Lower leg skin (tissue), 4 donors: ENCODE measurements at regions not wholly inside any gene's neighbourhood (a gene's known extent, or its start where the extent isn't known, plus 50 kb on each side); places are given as distances from the start of the nearest gene placed in this dataset.
"Not testable (repeated sequence)": the region's sequence is repeated elsewhere in the genome, so short reads cannot be mapped to it uniquely, and the experiment has no call there.

Experiments used
- DNase-seq, 2 donors: peaks; one replicate each; pipeline ENCODE4 v3.0.0-alpha.2; 2019; ENCODE audit warnings: low spot score in 2 of 2
- H3K4me3 ChIP-seq: fragments of 200-600 bp; sonication (generic); 2 replicates; pipeline ENCODE4 v1.5.1; 2017; ENCODE audit warnings: mild to moderate bottlenecking, low read depth; ENCODE audit not compliant: poor library complexity, severe bottlenecking
- CTCF ChIP-seq, 3 donors: fragments of 450-650 bp; IDR thresholded peaks; one replicate each; pipeline ENCODE4 v1.5.1; 2016; ENCODE audit warnings: antibody characterized with exemption in 3 of 3, mild to moderate bottlenecking in 3 of 3, moderate library complexity in 2 of 3
- POLR2A ChIP-seq, 2 donors: fragments of 450-650 bp; IDR thresholded peaks; one replicate each; pipeline ENCODE4 v1.6.1; 2016 to 2017; ENCODE audit warnings: antibody characterized with exemption in 2 of 2, mild to moderate bottlenecking in 1 of 2, moderate library complexity in 1 of 2
- WGBS, 2 donors: methylation state at CpG; one replicate each; pipeline ENCODE4 v1.1.5; 2018; 5-methylcytosine and 5-hydroxymethylcytosine counted together
- intact Hi-C: fragments of 100-400 bp; cut with DNase I; formaldehyde crosslinking; loops from one replicate; pipeline ENCODE4 v1.15.0; 2023; ENCODE audit warnings: low total_unique reads

- no peak for DNase-seq
- 70 to 77% methylated on average over 12 of the region's 12 CpGs for WGBS, 2 donors
- TF ChIP-seq CTCF (IDR thresholded peaks at IDR 0.05), result no peak
- TF ChIP-seq POLR2A (IDR thresholded peaks at IDR 0.05), result no peak
- intact Hi-C loops, result no loop called here
- no peak overlapping the region for H3K4me3 ChIP-seq
Measured at GRCh38 chr4:170497112-170497511, 407.4 kb upstream of the AADAT start.

DNA sequence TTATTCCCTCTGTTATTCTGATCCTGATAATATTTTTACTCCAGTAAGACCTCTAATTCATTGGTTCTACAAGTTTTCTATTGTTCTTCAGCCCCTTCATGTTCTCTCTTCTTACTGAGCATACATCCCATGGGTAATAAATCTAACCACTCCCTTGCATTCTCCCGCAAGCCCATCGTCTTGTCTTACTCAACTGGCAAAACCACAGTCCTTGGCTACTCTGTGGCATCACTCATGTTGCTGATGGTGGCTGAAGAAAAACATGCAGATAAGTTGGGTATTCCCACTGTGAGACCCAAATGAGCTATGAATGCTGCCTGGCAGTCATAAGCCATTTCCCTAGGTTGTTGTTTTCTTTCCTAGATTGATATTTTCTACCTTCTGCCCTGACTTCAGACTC lies 402.2 kb upstream of the AADAT start:
- no peak for TF ChIP-seq CTCF (IDR thresholded peaks at IDR 0.05)
- TF ChIP-seq POLR2A (IDR thresholded peaks at IDR 0.05), result no peak
- no peak overlapping the region for H3K4me3 ChIP-seq
- intact Hi-C loops, result no loop called here
- WGBS, 2 donors, result 45 to 57% methylated on average over 2 of the region's 2 CpGs
- no peak for DNase-seq

DNA sequence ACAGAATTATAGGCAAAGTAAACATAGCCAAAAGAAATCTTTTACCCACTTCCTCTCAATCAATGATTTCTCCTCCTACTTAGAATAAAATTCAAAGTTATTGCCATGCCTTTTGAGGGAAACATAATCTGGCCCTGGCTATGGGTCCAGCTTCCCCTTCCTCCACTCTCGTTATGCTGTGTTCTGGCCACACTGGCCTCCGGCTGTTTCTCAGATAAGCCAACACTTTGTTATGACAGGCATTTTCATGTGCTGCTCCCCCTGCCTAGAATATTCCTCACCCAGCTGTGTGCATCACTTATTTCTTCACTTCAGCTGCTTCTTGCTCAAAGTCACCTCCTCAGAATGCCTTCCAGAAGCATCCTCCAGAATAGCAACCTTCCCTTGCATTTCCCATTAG lies 386.6 kb upstream of the AADAT start:
- 57 to 61% methylated on average over 2 of the region's 2 CpGs for WGBS, 2 donors
- no peak for DNase-seq
- no peak overlapping the region for H3K4me3 ChIP-seq
- no peak for TF ChIP-seq CTCF (IDR thresholded peaks at IDR 0.05)
- no peak for TF ChIP-seq POLR2A (IDR thresholded peaks at IDR 0.05)
- intact Hi-C loops, result no loop called here

DNA sequence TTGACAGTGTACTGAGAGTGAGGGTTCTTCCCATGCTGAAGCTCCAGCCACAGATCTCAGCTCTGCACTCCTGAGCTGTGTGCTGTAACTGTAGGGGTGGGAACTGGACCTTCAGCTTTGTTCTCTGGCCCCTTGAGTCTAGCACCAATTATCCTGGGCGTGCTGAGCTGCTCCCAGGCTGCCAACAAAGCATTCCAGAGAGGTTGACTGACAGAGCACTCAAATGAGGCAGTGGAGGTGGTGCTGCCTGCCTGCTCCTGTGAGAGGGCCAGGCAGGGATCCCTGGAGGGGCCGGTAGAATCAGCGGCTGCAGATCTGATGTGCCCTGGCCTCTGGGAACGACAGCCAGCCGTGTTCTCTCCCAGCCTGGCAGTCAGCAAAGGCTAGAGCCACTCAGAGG lies 375.7 kb upstream of the AADAT start:
- no peak for DNase-seq
- H3K4me3 ChIP-seq, result no peak overlapping the region
- 50 to 51% methylated on average over 5 of the region's 5 CpGs for WGBS, 2 donors
- no peak for TF ChIP-seq CTCF (IDR thresholded peaks at IDR 0.05)
- TF ChIP-seq POLR2A (IDR thresholded peaks at IDR 0.05), result no peak
- intact Hi-C loops, result no loop called here

DNA sequence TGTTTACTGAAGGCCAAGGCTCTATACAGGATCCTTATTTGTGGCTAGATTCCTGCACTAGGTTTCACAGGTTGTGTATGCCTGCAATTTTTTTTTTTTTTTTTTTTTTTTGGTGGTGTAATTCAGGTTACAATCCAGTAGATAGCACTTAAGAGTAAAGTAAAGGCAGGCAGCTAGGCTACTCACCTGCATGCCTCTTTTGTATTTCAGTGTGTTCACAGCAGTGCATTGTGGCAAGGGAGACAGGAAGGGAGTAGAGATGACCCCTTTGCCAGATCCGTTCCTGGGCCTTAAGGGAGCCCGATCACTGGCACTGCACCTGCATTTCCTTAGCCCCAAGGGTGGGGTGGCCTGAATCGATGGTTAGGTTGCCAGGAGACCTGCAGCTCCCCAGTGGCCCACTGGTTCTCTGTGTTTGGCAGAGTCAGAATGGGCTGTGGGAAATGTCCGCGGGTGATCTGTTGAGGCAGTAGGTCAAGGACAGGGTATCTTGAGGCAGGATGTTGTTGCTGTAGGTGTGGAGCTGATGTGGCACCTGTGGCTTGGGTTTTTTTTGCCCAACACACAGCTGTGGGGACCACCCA lies 374.9 kb upstream of the AADAT start:
- TF ChIP-seq POLR2A (IDR thresholded peaks at IDR 0.05) (no peak), CTCF (IDR thresholded peaks at IDR 0.05) (no peak)
- WGBS, 2 donors, result 83 to 89% methylated on average over 5 of the region's 5 CpGs
- H3K4me3 ChIP-seq, result no peak overlapping the region
- DNase-seq, result no peak
- intact Hi-C loops, result no loop called here

DNA sequence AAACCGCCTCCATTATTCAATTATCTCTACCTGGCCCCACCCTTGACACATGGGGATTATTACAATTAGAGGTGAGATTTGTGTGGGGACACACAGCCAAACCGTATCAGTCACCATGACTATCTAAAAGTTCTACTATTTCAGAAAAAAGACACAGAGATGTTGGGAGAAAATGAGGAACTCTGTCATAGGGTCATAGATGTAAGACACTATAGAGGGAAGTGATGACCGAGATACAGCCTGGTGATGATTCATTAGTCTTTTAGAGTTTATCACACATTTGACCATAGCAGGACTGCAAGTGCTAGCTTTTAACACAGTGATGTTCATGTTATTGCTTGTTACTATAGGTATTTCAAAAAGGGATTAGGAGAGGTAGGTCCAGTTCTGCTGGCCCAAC lies 357.0 kb upstream of the AADAT start:
- WGBS, 2 donors, result 83 to 90% methylated on average over 3 of the region's 3 CpGs
- intact Hi-C loops, result no loop called here
- H3K4me3 ChIP-seq, result no peak overlapping the region
- no peak for TF ChIP-seq POLR2A (IDR thresholded peaks at IDR 0.05)
- no peak for TF ChIP-seq CTCF (IDR thresholded peaks at IDR 0.05)
- no peak for DNase-seq

DNA sequence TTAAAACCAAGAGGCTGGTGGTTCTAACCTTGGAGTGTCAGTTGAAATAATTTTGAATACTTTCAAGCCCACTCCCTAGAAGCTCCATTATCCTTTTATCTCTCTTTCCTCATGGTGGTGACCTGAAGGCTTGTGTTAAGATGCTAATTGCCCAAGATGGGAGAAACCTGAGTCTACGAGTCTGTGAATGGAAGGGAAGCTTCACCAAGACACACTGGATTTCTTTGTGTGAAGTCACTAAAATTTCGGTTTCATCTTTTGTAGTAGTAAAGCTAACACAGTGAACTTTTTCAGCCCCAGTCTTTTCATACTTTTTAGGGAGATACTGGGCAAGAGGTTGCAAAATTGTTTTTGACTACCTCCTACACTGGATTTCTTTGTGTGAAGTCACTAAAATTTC lies 351.4 kb upstream of the AADAT start:
- 60 to 70% methylated on average over 2 of the region's 2 CpGs for WGBS, 2 donors
- H3K4me3 ChIP-seq, intact Hi-C loops, DNase-seq: not testable (repeated sequence)
